Naive thymus-derived CD4-positive, alpha-beta T cell (primary cell): ENCODE measurements at regions not wholly inside any gene's neighbourhood (a gene's known extent, or its start where the extent isn't known, plus 50 kb on each side); places are given as distances from the start of the nearest gene placed in this dataset.

ENCODE experiments used
- ATAC-seq: fragments of 150-1000 bp; cut with Tn5 transposase; 2 replicates; pipeline ENCODE4 v1.10.0; 2021; ENCODE audit warnings: mild to moderate bottlenecking, moderate library complexity
- CTCF ChIA-PET: fragments of 350-600 bp; sonication (Branson Sonifier 250); formaldehyde crosslinking; loops from one replicate; lab custom pipeline; 2021; ENCODE audit warnings: antibody characterized with exemption; lab: Charles Lee
- POLR2A ChIA-PET: fragments of 350-600 bp; sonication (Branson Sonifier 250); formaldehyde crosslinking; loops from one replicate; lab custom pipeline; 2021; ENCODE audit warnings: antibody characterized with exemption, inconsistent platforms; lab: Charles Lee
- DNase-seq, 9 donors: peaks; one replicate each; pipeline versions ENCODE4 v3.0.0 to v3.0.0-alpha.2; 2020 to 2022; ENCODE audit warnings: mixed read lengths in 1 of 9
- H3K27ac ChIP-seq: one replicate; pipeline ENCODE4 v1.7.0; 2013; ENCODE audit warnings: mild to moderate bottlenecking, low read depth, low read length, moderate library complexity
- H3K27me3 ChIP-seq, 2 donors: one replicate each; pipeline ENCODE4 v1.7.0; 2013; ENCODE audit warnings: low read length in 2 of 2, mild to moderate bottlenecking in 2 of 2, moderate library complexity in 2 of 2; ENCODE audit not compliant: control insufficient read depth in 2 of 2, insufficient read depth in 2 of 2
- H3K36me3 ChIP-seq, 3 experiments: 1 replicate in 2 of 3; 2 replicates in 1 of 3; pipeline ENCODE4 v1.7.0; 2013; ENCODE audit warnings: low read length in 3 of 3, mild to moderate bottlenecking in 3 of 3, moderate library complexity in 1 of 3; ENCODE audit not compliant: insufficient read depth in 3 of 3, control insufficient read depth in 2 of 3
- H3K4me1 ChIP-seq, 2 donors: one replicate each; pipeline ENCODE4 v1.7.0; 2013; ENCODE audit warnings: low read length in 2 of 2, mild to moderate bottlenecking in 2 of 2, moderate library complexity in 1 of 2; ENCODE audit not compliant: control insufficient read depth in 2 of 2, insufficient read depth in 2 of 2
- H3K4me3 ChIP-seq: 2 replicates; pipeline ENCODE4 v1.7.0; 2013; ENCODE audit warnings: mild to moderate bottlenecking, low read length
- H3K9me3 ChIP-seq, 3 experiments: 1 replicate in 2 of 3; 2 replicates in 1 of 3; pipeline ENCODE4 v1.7.0; 2013; ENCODE audit warnings: low read length in 3 of 3; ENCODE audit not compliant: control insufficient read depth in 2 of 3
- H3K27ac Mint-ChIP-seq, 9 donors: one replicate each; pipeline ENCODE4 v1.8.0; 2020 to 2022; ENCODE audit warnings: mixed read lengths in 9 of 9, mild to moderate bottlenecking in 8 of 9, moderate library complexity in 5 of 9, inconsistent platforms in 2 of 9
- H3K27me3 Mint-ChIP-seq, 5 donors: one replicate each; pipeline ENCODE4 v1.8.0; 2021 to 2022; ENCODE audit warnings: mixed read lengths in 5 of 5, mild to moderate bottlenecking in 1 of 5
- H3K36me3 Mint-ChIP-seq, 5 donors: one replicate each; pipeline ENCODE4 v1.8.0; 2020 to 2022; ENCODE audit warnings: mixed read lengths in 5 of 5, mild to moderate bottlenecking in 3 of 5, inconsistent platforms in 1 of 5
- H3K4me1 Mint-ChIP-seq, 7 donors: one replicate each; pipeline ENCODE4 v1.8.0; 2020 to 2022; ENCODE audit warnings: mixed read lengths in 7 of 7, mild to moderate bottlenecking in 3 of 7, inconsistent platforms in 1 of 7
- H3K4me3 Mint-ChIP-seq, 10 donors: one replicate each; pipeline ENCODE4 v1.8.0; 2020 to 2022; ENCODE audit warnings: mild to moderate bottlenecking in 10 of 10, mixed read lengths in 10 of 10, moderate library complexity in 6 of 10, inconsistent platforms in 2 of 10
- H3K9me3 Mint-ChIP-seq, 11 donors: one replicate each; pipeline ENCODE4 v1.8.0; 2020 to 2022; ENCODE audit warnings: mixed read lengths in 11 of 11, mild to moderate bottlenecking in 4 of 11, inconsistent platforms in 1 of 11, moderate library complexity in 1 of 11
- intact Hi-C, 2 donors: fragments of 100-400 bp; cut with micrococcal nuclease; formaldehyde crosslinking; loops; one replicate each; pipeline ENCODE4 v1.15.1; 2023

DNA sequence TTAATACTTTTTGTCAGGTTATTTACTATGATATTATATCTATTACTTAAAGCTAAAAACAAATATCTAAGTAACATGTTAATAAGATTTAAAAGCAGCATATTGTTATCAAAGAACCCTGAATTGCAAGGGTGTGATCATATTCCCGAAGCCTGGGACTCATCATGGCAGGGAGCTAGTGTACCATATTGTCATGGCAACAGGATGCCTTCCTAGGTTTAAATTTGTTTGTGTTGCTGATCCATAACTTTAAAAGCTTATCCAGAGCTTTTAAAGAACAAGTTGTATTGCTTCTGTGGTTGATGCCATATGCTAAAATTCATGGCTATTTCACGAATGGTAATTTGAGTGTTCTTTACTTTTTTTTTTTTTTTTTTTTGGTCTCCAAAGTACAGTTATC lies 500.5 kb downstream of the NAV3 start:
- H3K4me3 Mint-ChIP-seq, result no peak overlapping the region
- H3K27ac Mint-ChIP-seq, result no peak overlapping the region
- no peaks in the 10 kb centered on the region for H3K36me3 Mint-ChIP-seq
- no peak overlapping the region for H3K27ac ChIP-seq
- no peak overlapping the region for H3K4me3 ChIP-seq
- H3K27me3 ChIP-seq, result no peaks in the 10 kb centered on the region
- no peaks in the 10 kb centered on the region for H3K4me1 ChIP-seq
- ChIA-PET CTCF (no interaction called here), POLR2A (no interaction called here)
- DNase-seq, result no peak
- no peak for ATAC-seq
- no peaks in the 10 kb centered on the region for H3K9me3 ChIP-seq
- intact Hi-C loops, result no loop called here
- peaks cover 0 to 2% (median 0%) of the 10 kb centered on the region in 7 donors for H3K4me1 Mint-ChIP-seq
- H3K36me3 ChIP-seq, result no peaks in the 10 kb centered on the region
- no peaks in the 10 kb centered on the region for H3K27me3 Mint-ChIP-seq
- peaks cover 0 to 5% (median 2%) of the 10 kb centered on the region in 11 donors for H3K9me3 Mint-ChIP-seq

DNA sequence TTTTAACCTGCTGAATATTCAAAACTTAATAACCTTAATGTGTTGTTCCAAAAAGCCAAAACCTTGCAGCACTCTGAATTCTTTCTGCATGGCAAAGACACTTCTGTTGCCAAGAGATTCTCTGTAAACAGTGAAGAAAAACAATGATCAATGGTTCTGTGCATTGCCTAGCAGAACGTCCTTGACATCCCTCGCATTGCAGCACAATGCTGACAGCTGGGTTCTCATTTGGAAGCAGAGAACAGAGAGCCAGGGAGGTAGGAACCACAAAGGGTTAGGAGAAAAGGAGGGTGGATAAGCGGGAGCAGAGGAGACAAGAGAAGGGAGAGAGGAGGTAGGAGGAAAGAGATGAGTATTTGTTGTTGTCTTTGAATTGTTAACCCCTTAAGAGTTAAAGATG lies 501.1 kb downstream of the NAV3 start:
- no peak overlapping the region for H3K27ac Mint-ChIP-seq
- H3K27me3 Mint-ChIP-seq, result no peaks in the 10 kb centered on the region
- Histone ChIP-seq H3K36me3 (no peaks in the 10 kb centered on the region), H3K27ac (no peak overlapping the region), H3K4me1 (no peaks in the 10 kb centered on the region), H3K27me3 (no peaks in the 10 kb centered on the region), H3K9me3 (no peaks in the 10 kb centered on the region), H3K4me3 (no peak overlapping the region)
- no peaks in the 10 kb centered on the region for H3K36me3 Mint-ChIP-seq
- POLR2A ChIA-PET, result no interaction called here
- intact Hi-C loops, result no loop called here
- H3K4me3 Mint-ChIP-seq, result no peak overlapping the region
- H3K9me3 Mint-ChIP-seq, result peaks cover 0 to 5% (median 2%) of the 10 kb centered on the region in 11 donors
- CTCF ChIA-PET, result no interaction called here
- ATAC-seq (no peak), DNase-seq (no peak)
- H3K4me1 Mint-ChIP-seq, result peaks cover 0 to 2% (median 0%) of the 10 kb centered on the region in 7 donors

DNA sequence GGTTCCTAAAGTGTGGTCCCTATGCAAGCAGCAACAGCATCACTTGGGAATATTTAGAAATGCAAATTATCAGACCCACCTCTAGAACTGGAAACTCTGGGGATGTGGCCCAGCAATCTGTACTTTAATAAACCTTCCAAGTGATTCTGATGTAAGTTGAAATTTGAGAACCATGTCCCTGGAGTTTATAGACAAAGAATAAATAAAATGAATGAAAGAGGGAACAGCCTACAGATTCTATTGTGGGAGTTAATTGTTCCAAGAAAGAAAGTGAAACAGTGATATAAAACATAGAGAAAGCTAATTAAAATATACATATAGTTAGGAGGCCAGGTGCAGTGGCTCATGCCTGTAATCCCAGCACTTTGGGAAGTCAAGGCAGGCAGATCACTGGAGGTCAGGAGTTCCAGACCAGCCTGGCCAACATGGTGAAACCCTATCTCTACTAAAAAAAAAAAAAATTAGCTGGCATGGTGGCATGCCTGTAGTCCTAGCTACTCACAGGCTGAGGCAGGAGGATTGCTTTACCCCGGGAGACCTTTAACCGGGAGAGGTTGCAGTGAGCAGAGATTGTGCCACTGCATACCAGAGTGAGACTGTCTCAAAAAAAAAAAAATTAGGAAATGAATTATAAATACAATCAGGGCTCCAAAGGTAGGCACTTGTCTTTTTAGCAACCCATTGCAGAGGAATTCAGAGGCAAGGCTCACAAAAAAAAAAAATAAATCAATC lies 507.5 kb downstream of the NAV3 start:
- ChIA-PET POLR2A (no interaction called here), CTCF (no interaction called here)
- Mint-ChIP-seq H3K4me3 (no peak overlapping the region), H3K4me1 (no peaks in the 10 kb centered on the region), H3K9me3 (peaks cover 2 to 10% (median 6%) of the 10 kb centered on the region in 11 donors), H3K27me3 (no peaks in the 10 kb centered on the region), H3K36me3 (no peaks in the 10 kb centered on the region), H3K27ac (no peak overlapping the region)
- intact Hi-C loops, result no loop called here
- no peak for ATAC-seq
- Histone ChIP-seq H3K4me3 (no peak overlapping the region), H3K9me3 (no peaks in the 10 kb centered on the region), H3K27ac (no peak overlapping the region), H3K4me1 (no peaks in the 10 kb centered on the region), H3K27me3 (no peaks in the 10 kb centered on the region), H3K36me3 (no peaks in the 10 kb centered on the region)
- DNase-seq, result no peak

DNA sequence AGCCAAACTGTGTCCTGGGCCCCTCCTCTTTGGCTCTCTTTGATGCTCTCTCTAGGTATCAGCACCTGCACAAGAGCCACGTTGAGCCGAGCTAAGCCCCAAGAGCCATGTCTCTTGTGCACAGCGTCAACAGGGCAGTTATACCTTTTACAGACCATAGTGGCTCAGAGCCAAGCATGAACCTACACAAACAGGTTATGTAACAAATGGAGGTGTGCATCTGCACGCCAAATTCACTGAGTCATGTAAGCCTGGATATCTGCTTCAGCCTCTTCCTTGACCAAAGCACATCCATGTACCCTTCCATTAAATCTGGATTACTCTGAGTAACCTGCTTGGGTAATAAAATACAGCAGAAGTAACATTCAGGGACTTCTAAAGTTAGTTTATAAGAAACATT lies 509.7 kb downstream of the NAV3 start:
- ChIA-PET POLR2A (no interaction called here), CTCF (no interaction called here)
- no peak overlapping the region for H3K27ac Mint-ChIP-seq
- Histone ChIP-seq H3K4me1 (no peaks in the 10 kb centered on the region), H3K27ac (no peak overlapping the region), H3K4me3 (no peak overlapping the region), H3K36me3 (no peaks in the 10 kb centered on the region), H3K27me3 (no peaks in the 10 kb centered on the region), H3K9me3 (no peaks in the 10 kb centered on the region)
- intact Hi-C loops, result no loop called here
- H3K36me3 Mint-ChIP-seq, result no peaks in the 10 kb centered on the region
- no peak for ATAC-seq
- no peak overlapping the region for H3K4me3 Mint-ChIP-seq
- H3K4me1 Mint-ChIP-seq, result no peaks in the 10 kb centered on the region
- H3K27me3 Mint-ChIP-seq, result no peaks in the 10 kb centered on the region
- H3K9me3 Mint-ChIP-seq, result peaks cover 2 to 16% (median 10%) of the 10 kb centered on the region in 11 donors
- DNase-seq, result no peak

DNA sequence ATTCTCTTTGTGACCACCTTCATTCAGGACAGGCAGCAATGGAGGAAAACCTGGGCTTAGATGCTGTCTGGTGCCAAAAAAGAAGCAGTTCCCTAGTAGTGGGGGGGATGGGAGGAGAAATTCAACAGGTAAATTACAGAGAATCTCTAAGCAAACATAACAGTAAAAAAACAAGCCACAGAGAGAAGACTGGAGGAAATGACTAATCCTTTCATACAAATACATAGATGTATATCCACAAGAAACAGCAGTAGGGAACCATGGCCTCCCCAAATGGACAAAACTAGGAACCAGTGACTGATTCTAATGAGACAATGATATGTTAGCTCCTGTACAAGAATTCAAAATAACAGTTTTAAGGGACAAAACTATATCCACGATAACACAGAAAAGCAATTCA lies 513.0 kb downstream of the NAV3 start:
- H3K4me3 ChIP-seq, result no peak overlapping the region
- H3K27ac Mint-ChIP-seq, result no peak overlapping the region
- no peaks in the 10 kb centered on the region for H3K27me3 Mint-ChIP-seq
- no peaks in the 10 kb centered on the region for H3K36me3 Mint-ChIP-seq
- no peaks in the 10 kb centered on the region for H3K4me1 ChIP-seq
- H3K36me3 ChIP-seq, result no peaks in the 10 kb centered on the region
- no peak overlapping the region for H3K27ac ChIP-seq
- H3K27me3 ChIP-seq, result no peaks in the 10 kb centered on the region
- ATAC-seq, result no peak
- intact Hi-C loops, result no loop called here
- ChIA-PET POLR2A (no interaction called here), CTCF (no interaction called here)
- no peak overlapping the region for H3K4me3 Mint-ChIP-seq
- no peaks in the 10 kb centered on the region for H3K4me1 Mint-ChIP-seq
- peaks cover under 1 to 41% (median 14%) of the 10 kb centered on the region in 11 donors for H3K9me3 Mint-ChIP-seq
- DNase-seq, result no peak
- H3K9me3 ChIP-seq, result no peaks in the 10 kb centered on the region

DNA sequence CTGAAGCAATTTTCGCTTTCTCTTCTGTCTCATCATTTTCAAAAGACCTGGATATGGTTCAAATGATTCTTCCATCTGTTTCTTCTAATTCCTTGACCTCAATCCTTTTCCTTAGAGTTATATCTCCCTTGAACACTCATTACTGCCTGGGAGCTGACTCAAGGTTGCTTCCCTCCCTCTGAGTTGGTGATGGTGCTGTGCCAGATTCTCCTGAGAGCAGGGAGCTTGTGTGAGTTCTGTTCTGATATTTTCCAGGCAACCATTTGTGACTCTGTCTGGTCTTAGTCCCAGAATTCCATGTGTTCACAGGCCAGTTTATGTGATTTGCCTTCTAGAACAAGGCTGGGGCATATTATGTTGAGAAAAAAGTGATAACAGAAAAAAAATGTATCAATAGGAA lies 505.1 kb upstream of the SYT1 start:
- POLR2A ChIA-PET, result no interaction called here
- no peak overlapping the region for H3K27ac Mint-ChIP-seq
- DNase-seq (no peak), ATAC-seq (no peak)
- no peak overlapping the region for H3K4me3 Mint-ChIP-seq
- H3K9me3 ChIP-seq, result no peaks in the 10 kb centered on the region
- H3K9me3 Mint-ChIP-seq, result peaks cover 0 to 6% (median 2%) of the 10 kb centered on the region in 11 donors
- no peaks in the 10 kb centered on the region for H3K4me1 Mint-ChIP-seq
- no peak overlapping the region for H3K27ac ChIP-seq
- H3K36me3 Mint-ChIP-seq, result no peaks in the 10 kb centered on the region
- no peaks in the 10 kb centered on the region for H3K27me3 ChIP-seq
- no peaks in the 10 kb centered on the region for H3K4me1 ChIP-seq
- H3K36me3 ChIP-seq, result no peaks in the 10 kb centered on the region
- intact Hi-C loops, result no loop called here
- CTCF ChIA-PET, result no interaction called here
- H3K27me3 Mint-ChIP-seq, result no peaks in the 10 kb centered on the region
- H3K4me3 ChIP-seq, result no peak overlapping the region

DNA sequence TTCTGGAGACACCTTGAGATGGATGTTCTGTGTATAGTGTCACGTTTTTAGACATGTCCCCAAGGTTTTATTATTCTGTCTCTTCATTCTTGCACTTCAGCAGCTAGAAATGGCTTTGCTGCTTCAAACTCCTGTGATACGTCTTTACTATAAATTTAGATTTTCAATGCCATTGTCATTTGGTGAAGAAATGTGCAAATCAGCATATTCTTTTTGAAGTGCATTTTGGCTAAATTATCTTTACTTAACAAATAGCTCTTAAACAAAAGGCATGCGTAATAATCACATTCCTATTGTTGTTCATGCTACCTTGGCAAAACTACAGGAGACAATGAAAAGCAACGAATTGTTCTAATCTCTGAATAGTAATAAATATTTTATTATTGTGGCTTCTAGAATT lies 502.9 kb upstream of the SYT1 start:
- Histone ChIP-seq H3K27me3 (no peaks in the 10 kb centered on the region), H3K27ac (no peak overlapping the region), H3K9me3 (no peaks in the 10 kb centered on the region), H3K36me3 (no peaks in the 10 kb centered on the region), H3K4me1 (no peaks in the 10 kb centered on the region), H3K4me3 (no peak overlapping the region)
- H3K4me1 Mint-ChIP-seq, result no peaks in the 10 kb centered on the region
- no peaks in the 10 kb centered on the region for H3K27me3 Mint-ChIP-seq
- H3K9me3 Mint-ChIP-seq, result peaks cover 0 to 6% (median 2%) of the 10 kb centered on the region in 11 donors
- H3K4me3 Mint-ChIP-seq, result no peak overlapping the region
- ChIA-PET POLR2A (no interaction called here), CTCF (no interaction called here)
- DNase-seq, result no peak
- no peak for ATAC-seq
- intact Hi-C loops, result no loop called here
- no peaks in the 10 kb centered on the region for H3K36me3 Mint-ChIP-seq
- H3K27ac Mint-ChIP-seq, result no peak overlapping the region
